ENCODE measurements at regions not wholly inside any gene's neighbourhood (a gene's known extent, or its start where the extent isn't known, plus 50 kb on each side); places are given as distances from the start of the nearest gene placed in this dataset.

DNA sequence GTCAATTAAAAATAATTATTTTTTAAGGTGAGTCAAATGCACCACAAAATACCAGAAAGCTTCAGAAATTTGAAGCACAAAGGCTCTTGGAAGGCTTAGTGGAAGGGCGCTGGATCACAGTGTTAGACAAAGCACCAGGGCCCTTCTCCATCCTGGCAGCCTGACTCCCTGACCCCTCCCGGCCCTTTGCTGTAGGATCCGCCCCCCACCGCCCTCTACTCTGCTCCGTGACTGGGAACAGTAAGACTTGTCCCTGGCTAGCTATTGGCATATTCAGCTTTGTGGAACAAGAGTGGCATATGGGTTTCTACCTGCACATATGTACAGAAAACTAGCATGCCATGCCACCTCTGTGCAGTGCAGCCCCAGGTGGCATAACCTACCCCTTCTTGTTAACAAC is 222.1 kb downstream of the SYK start:
- no peak for DNase-seq

DNA sequence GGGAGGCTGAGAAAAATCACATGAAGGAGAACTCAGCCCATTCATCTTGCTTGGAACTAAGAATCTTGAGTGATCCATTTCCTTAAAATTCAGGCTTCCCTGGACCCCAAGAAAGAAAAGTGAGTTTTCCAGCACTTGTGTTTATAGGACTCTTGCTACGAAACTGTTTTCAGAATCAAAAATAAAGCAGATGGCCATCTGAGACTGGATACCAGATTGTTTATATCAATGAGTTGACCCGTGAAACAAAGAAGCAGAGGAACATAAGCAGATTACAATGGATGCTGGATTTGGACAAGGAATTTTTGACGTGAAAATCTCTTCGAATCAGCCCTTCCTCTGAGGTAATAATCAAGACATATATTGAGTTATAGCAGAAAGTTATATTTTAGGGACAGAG is 223.2 kb downstream of the SYK start:
- DNase-seq, result no peak

DNA sequence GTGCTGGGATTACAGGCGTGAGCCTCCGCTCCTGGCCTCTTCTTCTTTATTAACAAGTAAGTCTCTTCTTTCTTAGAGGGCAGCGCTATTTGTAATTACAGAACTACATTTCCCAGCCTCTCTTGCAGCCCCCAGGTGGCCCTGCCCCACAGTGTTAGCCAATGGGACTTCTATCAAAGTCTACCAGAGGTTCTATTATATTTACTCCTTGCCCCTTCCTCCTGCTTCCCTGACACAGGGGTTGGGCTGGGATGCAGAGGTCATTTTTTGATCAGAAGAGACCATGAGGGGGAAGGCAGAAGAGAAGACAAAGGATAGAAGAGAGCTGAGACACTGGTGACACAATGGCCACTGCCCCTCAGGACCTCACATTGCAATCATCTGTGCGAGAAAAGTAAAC is 224.2 kb downstream of the SYK start:
- DNase-seq, result no peak

- DNase-seq, result no peak
Measured at GRCh38 chr9:91026266-91026665, 224.6 kb downstream of the SYK start.

DNA sequence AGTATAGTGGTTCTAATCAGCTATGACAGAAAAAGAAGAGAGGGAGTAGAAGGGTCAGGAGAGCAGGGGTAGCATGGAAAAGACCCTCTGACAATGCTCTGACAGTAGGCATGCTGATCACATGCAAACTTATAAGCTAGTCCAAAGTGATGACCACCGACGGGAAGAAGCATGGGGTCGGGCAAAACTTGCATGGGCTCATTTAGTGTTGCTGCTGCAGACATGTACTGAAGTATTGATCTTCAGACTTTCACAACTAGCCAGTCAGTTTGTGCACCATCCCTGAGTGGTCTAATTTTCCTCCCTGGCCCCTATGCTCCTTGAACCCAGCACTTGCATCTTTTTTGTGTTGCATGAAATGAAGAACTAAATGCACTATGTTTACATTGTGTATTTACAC is 225.4 kb downstream of the SYK start:
- no peak for DNase-seq

DNA sequence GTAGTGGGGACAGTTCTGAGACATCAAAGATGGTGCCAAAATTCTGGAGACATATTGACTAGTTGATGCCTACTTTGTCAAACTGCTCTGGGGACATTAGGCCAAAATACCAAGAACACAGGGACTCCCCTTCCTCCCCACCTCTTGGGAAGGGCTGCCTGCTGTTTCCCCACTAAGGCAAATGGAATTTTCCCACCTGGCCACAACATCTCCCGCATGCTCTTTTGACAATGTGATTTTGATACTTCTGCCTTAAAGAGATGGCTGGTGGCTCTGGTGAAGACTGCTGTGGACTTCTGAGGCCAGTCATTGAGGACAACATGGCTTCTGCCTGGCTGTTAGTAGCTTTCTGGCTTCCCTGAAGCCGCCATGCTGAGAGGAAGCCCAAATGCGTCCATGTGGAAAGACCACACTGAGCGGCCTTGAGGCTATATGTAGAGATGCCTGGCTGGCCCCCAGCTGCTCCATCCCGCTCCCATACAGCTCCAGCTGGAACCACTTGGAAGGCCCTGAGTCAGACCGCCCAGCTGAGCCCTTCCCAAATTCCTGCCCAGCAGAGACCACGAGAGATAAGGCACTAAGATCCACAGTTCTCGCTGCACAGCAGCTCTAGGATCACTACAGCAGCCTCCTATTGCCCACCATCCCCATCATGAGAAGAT is 226.7 kb downstream of the SYK start:
- DNase-seq, result no peak

GRCh38 chr9:91029650-91030361 is 228.2 kb downstream of the SYK start:
- no peak for DNase-seq

GRCh38 chr9:91032121-91032531 is 230.5 kb downstream of the SYK start:
- DNase-seq, result no peak

GRCh38 chr9:91033270-91033669 is 231.7 kb downstream of the SYK start:
- no peak for DNase-seq

GRCh38 chr9:91033797-91034196 is 232.2 kb downstream of the SYK start:
- DNase-seq, result no peak

DNA sequence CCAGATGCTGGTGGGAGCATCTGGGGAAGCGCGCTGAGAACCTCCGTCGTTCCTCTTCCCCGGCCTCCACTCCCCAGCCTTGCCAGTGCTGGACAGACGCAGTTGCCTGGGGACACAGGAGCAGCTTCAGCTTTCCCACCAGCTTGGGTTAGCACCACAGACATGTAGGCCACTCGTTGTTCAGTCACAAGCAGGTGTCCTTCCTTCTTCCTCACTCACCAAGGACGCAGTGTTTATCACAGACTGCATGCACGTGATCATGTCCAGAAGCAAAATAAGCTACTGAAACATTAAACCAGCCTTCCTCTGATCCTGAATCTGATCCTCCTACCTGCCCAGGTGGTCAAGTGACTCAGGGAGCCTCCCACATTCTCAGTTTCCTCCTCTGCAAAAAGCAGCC is 232.9 kb downstream of the SYK start:
- DNase-seq, result no peak

DNA sequence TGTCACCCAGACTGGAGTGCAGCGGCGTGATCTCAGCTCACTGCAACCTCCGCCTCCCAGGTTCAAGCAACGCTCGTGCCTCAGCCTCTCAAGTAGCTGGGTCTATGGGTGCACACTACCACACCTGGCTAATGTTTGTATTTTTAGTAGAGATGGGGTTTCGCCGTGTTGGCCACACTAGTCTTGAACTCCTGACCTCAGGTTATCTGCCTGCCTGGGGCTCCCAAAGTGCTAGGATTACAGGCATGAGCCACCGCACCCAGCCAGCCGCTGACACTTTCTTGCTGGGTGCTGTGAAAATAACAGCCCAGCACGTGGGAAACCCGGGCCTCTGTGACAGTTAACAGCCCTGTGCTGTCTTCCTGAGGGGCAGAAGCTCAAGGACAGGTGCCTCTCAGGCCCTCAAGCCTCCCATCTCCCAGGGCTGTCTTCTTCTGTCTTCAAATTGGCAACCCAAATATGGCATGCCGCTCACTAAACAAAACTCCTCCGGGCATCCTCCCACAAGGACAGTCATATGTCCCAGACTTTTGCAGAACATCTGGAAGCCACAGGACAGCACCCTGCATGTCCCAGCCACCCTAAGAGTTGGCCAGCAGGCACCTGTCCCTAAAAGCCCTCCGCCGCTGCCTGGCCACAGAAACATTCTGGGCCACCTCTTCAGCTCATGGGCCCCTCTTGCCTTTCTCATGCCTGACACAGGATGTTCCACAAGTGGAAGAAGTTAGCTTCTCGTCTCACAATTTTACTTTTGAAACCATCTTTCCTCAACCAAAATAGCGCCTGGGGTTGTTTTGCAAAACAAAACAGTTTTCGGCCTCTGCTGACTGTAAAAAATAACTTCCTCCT is 233.6 kb downstream of the SYK start:
- no peak for DNase-seq

- DNase-seq, result no peak
Measured at GRCh38 chr9:91035825-91036208, 234.2 kb downstream of the SYK start.

DNA sequence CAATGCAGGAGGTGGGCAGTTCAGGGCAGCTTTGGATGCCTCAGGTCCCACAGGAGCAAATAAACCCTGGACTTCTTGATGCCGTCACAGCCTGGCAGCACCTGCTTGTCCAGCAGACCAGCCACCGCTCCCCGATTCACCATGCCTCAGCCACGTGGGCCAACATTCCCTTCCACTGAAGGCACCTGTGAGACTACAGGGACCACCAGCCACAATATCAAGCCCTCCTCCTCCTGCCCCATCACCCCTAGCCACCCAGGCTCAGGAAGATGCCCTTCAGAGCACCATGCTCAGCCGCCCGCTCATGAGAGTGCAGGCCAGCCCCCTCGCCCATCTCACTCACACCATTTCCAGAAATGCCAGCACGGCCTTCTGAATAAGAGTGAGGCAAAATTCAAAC is 234.7 kb downstream of the SYK start:
- DNase-seq, result no peak

GRCh38 chr9:91036826-91037510 is 235.3 kb downstream of the SYK start:
- DNase-seq, result peak; percentile 62

- no peak for DNase-seq
Measured at GRCh38 chr9:91037511-91038482, 236.2 kb downstream of the SYK start.

- DNase-seq, result no peak
Measured at GRCh38 chr9:91038483-91039124, 237.0 kb downstream of the SYK start.

GRCh38 chr9:91039125-91039834 is 237.7 kb downstream of the SYK start:
- DNase-seq, result no peak

DNA sequence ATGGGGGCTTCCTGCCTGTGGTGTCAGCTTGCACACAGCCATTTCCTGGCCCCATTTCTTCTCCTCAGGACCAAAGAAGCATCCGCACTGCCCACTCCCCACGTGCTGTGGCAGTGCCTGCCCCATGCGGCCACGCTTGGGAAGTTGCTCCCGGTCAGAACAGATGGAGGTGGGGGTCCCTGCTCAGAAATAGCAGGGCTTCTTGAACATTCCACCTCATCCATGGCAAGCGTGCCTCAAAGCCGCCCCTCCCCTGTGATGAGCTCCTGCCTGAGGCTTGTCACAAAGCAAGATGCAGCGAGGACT is 238.2 kb downstream of the SYK start:
- no peak for DNase-seq
